ENCODE measurements at regions not wholly inside any gene's neighbourhood (a gene's known extent, or its start where the extent isn't known, plus 50 kb on each side); places are given as distances from the start of the nearest gene placed in this dataset.

- Mint-ChIP-seq H3K27ac (no peak overlapping the region), H3K9me3 (no peaks in the 10 kb centered on the region), H3K4me3 (no peak overlapping the region), H3K36me3 (no peaks in the 10 kb centered on the region), H3K4me1 (no peaks in the 10 kb centered on the region), H3K27me3 (peaks cover 10 to 42% (median 28%) of the 10 kb centered on the region in 3 donors)
- ATAC-seq (ENCODE audit: low read depth in 2 of 2), result no peak
- DNase-seq, result no peak
These were observed 50.3 kb upstream of the GREB1L start for GRCh38 chr18:21191596-21192307.

Data from naive B cell (primary cell).